ENCODE measurements at regions not wholly inside any gene's neighbourhood (a gene's known extent, or its start where the extent isn't known, plus 50 kb on each side); places are given as distances from the start of the nearest gene placed in this dataset.

DNA sequence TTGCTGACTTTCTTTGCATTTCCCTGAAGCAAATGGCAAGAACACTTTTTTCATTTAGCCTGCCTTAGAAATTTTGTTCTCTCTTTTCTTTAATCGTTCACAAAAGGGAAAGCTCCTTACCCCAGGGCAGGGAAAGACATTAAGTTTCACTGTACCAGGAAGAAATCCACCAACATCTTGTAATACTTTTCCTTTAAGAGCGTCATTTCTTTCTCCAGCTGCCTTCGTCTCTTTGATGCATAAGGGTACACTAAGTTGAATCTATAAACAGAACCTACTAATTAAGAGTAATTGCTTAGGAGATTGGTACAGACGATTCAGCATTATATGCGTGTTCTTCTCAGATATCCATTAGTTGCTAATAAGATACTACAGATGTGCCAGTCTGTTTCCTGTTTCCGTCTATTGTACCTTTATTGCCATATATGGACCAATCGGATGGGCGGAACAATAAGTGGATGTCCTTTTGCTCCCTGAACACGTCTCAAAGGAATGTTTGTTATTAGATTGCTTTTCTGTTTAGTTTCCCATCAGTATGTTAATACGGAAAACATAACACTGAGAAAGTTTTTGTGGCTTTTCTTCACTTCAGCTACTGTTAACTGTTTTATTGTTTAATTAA, 276.7 kb upstream of the RARB start:
- H3K4me1 Mint-ChIP-seq: peaks cover 44% of the 10 kb centered on the region
- H3K9me2 ChIP-seq (ENCODE audit: insufficient read depth): peaks cover 13% of the 10 kb centered on the region
- no peak overlapping the region for H3K27ac Mint-ChIP-seq
- H3K4me3 ChIP-seq: no peak overlapping the region
- no peaks in the 10 kb centered on the region for H3F3A ChIP-seq (replicated peaks; ENCODE audit: low read depth)
- no peak overlapping the region for H3K4me2 ChIP-seq
- no peak for TF ChIP-seq ZNF114 (CRISPR knock-in tag; IDR thresholded peaks at IDR 0.05)
- TF ChIP-seq EZH2 (IDR thresholded peaks at IDR 0.05; ENCODE audit: low read depth, unreplicated experiment): no peak
- TF ChIP-seq ZNF331 (CRISPR knock-in tag; IDR thresholded peaks at IDR 0.05; ENCODE audit: low read depth): no peak
- TF ChIP-seq JUNB (IDR thresholded peaks at IDR 0.05; ENCODE audit: unreplicated experiment): no peak
- TF ChIP-seq EZH2phosphoT487 (IDR thresholded peaks at IDR 0.05; ENCODE audit: unreplicated experiment): no peak
- TF ChIP-seq CREB1 (CRISPR knock-in tag; IDR thresholded peaks at IDR 0.05; ENCODE audit: low read depth): no peak
- no peak for TF ChIP-seq STAT1 (IDR thresholded peaks at IDR 0.05; ENCODE audit: unreplicated experiment)
- TF ChIP-seq, protein P1, sequence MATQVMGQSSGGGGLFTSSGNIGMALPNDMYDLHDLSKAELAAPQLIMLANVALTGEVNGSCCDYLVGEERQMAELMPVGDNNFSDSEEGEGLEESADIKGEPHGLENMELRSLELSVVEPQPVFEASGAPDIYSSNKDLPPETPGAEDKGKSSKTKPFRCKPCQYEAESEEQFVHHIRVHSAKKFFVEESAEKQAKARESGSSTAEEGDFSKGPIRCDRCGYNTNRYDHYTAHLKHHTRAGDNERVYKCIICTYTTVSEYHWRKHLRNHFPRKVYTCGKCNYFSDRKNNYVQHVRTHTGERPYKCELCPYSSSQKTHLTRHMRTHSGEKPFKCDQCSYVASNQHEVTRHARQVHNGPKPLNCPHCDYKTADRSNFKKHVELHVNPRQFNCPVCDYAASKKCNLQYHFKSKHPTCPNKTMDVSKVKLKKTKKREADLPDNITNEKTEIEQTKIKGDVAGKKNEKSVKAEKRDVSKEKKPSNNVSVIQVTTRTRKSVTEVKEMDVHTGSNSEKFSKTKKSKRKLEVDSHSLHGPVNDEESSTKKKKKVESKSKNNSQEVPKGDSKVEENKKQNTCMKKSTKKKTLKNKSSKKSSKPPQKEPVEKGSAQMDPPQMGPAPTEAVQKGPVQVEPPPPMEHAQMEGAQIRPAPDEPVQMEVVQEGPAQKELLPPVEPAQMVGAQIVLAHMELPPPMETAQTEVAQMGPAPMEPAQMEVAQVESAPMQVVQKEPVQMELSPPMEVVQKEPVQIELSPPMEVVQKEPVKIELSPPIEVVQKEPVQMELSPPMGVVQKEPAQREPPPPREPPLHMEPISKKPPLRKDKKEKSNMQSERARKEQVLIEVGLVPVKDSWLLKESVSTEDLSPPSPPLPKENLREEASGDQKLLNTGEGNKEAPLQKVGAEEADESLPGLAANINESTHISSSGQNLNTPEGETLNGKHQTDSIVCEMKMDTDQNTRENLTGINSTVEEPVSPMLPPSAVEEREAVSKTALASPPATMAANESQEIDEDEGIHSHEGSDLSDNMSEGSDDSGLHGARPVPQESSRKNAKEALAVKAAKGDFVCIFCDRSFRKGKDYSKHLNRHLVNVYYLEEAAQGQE (IDR thresholded peaks at IDR 0.05; ENCODE audit: unreplicated experiment): no peak
- no peak for TF ChIP-seq NANOG (IDR thresholded peaks at IDR 0.05; ENCODE audit: borderline replicate concordance)
- TF ChIP-seq, protein P2, sequence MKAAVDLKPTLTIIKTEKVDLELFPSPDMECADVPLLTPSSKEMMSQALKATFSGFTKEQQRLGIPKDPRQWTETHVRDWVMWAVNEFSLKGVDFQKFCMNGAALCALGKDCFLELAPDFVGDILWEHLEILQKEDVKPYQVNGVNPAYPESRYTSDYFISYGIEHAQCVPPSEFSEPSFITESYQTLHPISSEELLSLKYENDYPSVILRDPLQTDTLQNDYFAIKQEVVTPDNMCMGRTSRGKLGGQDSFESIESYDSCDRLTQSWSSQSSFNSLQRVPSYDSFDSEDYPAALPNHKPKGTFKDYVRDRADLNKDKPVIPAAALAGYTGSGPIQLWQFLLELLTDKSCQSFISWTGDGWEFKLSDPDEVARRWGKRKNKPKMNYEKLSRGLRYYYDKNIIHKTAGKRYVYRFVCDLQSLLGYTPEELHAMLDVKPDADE (IDR thresholded peaks at IDR 0.05): no peak
- TF ChIP-seq, protein P3, sequence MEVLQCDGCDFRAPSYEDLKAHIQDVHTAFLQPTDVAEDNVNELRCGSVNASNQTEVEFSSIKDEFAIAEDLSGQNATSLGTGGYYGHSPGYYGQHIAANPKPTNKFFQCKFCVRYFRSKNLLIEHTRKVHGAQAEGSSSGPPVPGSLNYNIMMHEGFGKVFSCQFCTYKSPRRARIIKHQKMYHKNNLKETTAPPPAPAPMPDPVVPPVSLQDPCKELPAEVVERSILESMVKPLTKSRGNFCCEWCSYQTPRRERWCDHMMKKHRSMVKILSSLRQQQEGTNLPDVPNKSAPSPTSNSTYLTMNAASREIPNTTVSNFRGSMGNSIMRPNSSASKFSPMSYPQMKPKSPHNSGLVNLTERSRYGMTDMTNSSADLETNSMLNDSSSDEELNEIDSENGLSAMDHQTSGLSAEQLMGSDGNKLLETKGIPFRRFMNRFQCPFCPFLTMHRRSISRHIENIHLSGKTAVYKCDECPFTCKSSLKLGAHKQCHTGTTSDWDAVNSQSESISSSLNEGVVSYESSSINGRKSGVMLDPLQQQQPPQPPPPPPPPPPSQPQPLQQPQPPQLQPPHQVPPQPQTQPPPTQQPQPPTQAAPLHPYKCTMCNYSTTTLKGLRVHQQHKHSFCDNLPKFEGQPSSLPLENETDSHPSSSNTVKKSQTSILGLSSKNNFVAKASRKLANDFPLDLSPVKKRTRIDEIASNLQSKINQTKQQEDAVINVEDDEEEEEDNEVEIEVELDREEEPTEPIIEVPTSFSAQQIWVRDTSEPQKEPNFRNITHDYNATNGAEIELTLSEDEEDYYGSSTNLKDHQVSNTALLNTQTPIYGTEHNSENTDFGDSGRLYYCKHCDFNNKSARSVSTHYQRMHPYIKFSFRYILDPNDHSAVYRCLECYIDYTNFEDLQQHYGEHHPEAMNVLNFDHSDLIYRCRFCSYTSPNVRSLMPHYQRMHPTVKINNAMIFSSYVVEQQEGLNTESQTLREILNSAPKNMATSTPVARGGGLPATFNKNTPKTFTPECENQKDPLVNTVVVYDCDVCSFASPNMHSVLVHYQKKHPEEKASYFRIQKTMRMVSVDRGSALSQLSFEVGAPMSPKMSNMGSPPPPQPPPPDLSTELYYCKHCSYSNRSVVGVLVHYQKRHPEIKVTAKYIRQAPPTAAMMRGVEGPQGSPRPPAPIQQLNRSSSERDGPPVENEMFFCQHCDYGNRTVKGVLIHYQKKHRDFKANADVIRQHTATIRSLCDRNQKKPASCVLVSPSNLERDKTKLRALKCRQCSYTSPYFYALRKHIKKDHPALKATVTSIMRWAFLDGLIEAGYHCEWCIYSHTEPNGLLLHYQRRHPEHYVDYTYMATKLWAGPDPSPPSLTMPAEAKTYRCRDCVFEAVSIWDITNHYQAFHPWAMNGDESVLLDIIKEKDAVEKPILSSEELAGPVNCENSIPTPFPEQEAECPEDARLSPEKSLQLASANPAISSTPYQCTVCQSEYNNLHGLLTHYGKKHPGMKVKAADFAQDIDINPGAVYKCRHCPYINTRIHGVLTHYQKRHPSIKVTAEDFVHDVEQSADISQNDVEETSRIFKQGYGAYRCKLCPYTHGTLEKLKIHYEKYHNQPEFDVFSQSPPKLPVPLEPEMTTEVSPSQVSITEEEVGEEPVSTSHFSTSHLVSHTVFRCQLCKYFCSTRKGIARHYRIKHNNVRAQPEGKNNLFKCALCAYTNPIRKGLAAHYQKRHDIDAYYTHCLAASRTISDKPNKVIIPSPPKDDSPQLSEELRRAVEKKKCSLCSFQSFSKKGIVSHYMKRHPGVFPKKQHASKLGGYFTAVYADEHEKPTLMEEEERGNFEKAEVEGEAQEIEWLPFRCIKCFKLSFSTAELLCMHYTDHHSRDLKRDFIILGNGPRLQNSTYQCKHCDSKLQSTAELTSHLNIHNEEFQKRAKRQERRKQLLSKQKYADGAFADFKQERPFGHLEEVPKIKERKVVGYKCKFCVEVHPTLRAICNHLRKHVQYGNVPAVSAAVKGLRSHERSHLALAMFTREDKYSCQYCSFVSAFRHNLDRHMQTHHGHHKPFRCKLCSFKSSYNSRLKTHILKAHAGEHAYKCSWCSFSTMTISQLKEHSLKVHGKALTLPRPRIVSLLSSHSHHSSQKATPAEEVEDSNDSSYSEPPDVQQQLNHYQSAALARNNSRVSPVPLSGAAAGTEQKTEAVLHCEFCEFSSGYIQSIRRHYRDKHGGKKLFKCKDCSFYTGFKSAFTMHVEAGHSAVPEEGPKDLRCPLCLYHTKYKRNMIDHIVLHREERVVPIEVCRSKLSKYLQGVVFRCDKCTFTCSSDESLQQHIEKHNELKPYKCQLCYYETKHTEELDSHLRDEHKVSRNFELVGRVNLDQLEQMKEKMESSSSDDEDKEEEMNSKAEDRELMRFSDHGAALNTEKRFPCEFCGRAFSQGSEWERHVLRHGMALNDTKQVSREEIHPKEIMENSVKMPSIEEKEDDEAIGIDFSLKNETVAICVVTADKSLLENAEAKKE (CRISPR knock-in tag; IDR thresholded peaks at IDR 0.05): no peak
- H3K79me2 ChIP-seq (replicated peaks; ENCODE audit: insufficient read depth): no peaks in the 10 kb centered on the region
- H3K4me1 ChIP-seq (ENCODE audit: insufficient read depth): peaks cover 31% of the 10 kb centered on the region
- no peaks in the 10 kb centered on the region for H4K20me1 ChIP-seq (replicated peaks; ENCODE audit: insufficient read depth)
- no peak overlapping the region for H3K27ac ChIP-seq (ENCODE audit: low read depth)
- peaks cover 3% of the 10 kb centered on the region for H3K27me3 Mint-ChIP-seq (ENCODE audit: insufficient read depth, low read depth, poor library complexity)
- H3K36me3 ChIP-seq (ENCODE audit: insufficient read depth): no peaks in the 10 kb centered on the region
- no peak for DNase-seq (ENCODE audit: low spot score)
- no peaks in the 10 kb centered on the region; the same call in 2 of the 3 replicates for H3K36me3 Mint-ChIP-seq (ENCODE audit: low read depth)
- no peak for ATAC-seq
- H3K9me3 Mint-ChIP-seq: no peaks in the 10 kb centered on the region
- H3K4me3 Mint-ChIP-seq: no peak overlapping the region
- H3K27me3 ChIP-seq (ENCODE audit: insufficient read depth): no peaks in the 10 kb centered on the region
- H2AFZ ChIP-seq: no peak overlapping the region
